Panc1 (cell line): ENCODE measurements at regions not wholly inside any gene's neighbourhood (a gene's known extent, or its start where the extent isn't known, plus 50 kb on each side); places are given as distances from the start of the nearest gene placed in this dataset.

Experiments used
- POLR2AphosphoS5 ChIP-seq: IDR thresholded peaks from 2 replicates; pipeline ENCODE4 v1.6.1; 2012; ENCODE audit warnings: mild to moderate bottlenecking, low read depth, low read length, moderate library complexity
- SIN3A ChIP-seq: IDR thresholded peaks from 2 replicates; pipeline ENCODE4 v1.6.1; 2012; ENCODE audit warnings: low read depth, mild to moderate bottlenecking, low read length, moderate library complexity, borderline replicate concordance; ENCODE audit not compliant: insufficient read depth
- TCF7L2 ChIP-seq: IDR thresholded peaks from 2 replicates; pipeline ENCODE4 v1.6.1; 2011; ENCODE audit warnings: mild to moderate bottlenecking, low read depth, low read length, inconsistent platforms
- TF ChIP-seq, protein P1 (sequence below): fragments of 450-650 bp; IDR thresholded peaks from 2 replicates; pipeline ENCODE4 v1.5.1; 2017; ENCODE audit warnings: mild to moderate bottlenecking
- TF ChIP-seq, protein P2 (sequence below), 2 experiments: IDR thresholded peaks; 2 replicates each; pipeline ENCODE4 v1.6.1; 2011 to 2012; ENCODE audit warnings: low read depth in 2 of 2, control low read depth in 1 of 2, low read length in 1 of 2, mild to moderate bottlenecking in 1 of 2, moderate library complexity in 1 of 2; ENCODE audit not compliant: insufficient read depth in 1 of 2

DNA sequence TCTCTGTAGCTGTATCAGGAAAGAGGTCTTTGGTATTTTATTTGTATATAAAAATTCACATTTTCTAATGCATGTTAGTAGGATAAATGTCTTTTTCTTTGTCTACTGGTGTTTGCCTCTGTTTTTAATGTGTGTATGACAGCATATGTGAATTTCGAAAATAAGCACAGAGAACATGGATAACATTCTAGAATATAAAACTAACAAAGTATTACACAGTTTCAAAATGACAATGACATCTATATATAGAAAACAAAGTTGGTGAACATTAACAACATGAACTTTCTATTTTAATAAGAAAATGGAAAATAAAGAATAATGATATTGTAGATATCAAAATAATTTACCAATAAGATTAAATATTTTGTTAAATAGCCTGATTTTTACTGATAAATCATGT lies 608.0 kb downstream of the COL12A1 start:
- TF ChIP-seq, protein P1, sequence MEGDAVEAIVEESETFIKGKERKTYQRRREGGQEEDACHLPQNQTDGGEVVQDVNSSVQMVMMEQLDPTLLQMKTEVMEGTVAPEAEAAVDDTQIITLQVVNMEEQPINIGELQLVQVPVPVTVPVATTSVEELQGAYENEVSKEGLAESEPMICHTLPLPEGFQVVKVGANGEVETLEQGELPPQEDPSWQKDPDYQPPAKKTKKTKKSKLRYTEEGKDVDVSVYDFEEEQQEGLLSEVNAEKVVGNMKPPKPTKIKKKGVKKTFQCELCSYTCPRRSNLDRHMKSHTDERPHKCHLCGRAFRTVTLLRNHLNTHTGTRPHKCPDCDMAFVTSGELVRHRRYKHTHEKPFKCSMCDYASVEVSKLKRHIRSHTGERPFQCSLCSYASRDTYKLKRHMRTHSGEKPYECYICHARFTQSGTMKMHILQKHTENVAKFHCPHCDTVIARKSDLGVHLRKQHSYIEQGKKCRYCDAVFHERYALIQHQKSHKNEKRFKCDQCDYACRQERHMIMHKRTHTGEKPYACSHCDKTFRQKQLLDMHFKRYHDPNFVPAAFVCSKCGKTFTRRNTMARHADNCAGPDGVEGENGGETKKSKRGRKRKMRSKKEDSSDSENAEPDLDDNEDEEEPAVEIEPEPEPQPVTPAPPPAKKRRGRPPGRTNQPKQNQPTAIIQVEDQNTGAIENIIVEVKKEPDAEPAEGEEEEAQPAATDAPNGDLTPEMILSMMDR = no peak
- TF ChIP-seq POLR2AphosphoS5 = no peak
- TF ChIP-seq SIN3A = no peak
- TF ChIP-seq, protein P2, sequence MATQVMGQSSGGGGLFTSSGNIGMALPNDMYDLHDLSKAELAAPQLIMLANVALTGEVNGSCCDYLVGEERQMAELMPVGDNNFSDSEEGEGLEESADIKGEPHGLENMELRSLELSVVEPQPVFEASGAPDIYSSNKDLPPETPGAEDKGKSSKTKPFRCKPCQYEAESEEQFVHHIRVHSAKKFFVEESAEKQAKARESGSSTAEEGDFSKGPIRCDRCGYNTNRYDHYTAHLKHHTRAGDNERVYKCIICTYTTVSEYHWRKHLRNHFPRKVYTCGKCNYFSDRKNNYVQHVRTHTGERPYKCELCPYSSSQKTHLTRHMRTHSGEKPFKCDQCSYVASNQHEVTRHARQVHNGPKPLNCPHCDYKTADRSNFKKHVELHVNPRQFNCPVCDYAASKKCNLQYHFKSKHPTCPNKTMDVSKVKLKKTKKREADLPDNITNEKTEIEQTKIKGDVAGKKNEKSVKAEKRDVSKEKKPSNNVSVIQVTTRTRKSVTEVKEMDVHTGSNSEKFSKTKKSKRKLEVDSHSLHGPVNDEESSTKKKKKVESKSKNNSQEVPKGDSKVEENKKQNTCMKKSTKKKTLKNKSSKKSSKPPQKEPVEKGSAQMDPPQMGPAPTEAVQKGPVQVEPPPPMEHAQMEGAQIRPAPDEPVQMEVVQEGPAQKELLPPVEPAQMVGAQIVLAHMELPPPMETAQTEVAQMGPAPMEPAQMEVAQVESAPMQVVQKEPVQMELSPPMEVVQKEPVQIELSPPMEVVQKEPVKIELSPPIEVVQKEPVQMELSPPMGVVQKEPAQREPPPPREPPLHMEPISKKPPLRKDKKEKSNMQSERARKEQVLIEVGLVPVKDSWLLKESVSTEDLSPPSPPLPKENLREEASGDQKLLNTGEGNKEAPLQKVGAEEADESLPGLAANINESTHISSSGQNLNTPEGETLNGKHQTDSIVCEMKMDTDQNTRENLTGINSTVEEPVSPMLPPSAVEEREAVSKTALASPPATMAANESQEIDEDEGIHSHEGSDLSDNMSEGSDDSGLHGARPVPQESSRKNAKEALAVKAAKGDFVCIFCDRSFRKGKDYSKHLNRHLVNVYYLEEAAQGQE (IDR thresholded peaks at IDR 0.05; ENCODE audit: insufficient read depth in 1 of 2, low read depth in 2 of 2, low read length in 1 of 2) = no peak
- TF ChIP-seq TCF7L2 = no peak
